ENCODE measurements at regions not wholly inside any gene's neighbourhood (a gene's known extent, or its start where the extent isn't known, plus 50 kb on each side); places are given as distances from the start of the nearest gene placed in this dataset.

- Histone ChIP-seq H3K4me1 (ENCODE audit: insufficient read depth, insufficient read length) (no peaks in the 10 kb centered on the region), H3K9me3 (ENCODE audit: insufficient read depth, low read length) (peaks cover 21% of the 10 kb centered on the region; the same call in 1 of the 2 replicates), H3K9ac (ENCODE audit: insufficient read length, low read depth) (no peak overlapping the region), H3K36me3 (ENCODE audit: insufficient read depth, insufficient read length, low read length) (no peaks in the 10 kb centered on the region), H3K27me3 (ENCODE audit: insufficient read depth, insufficient read length) (no peaks in the 10 kb centered on the region), H3K4me3 (ENCODE audit: insufficient read length, low read depth) (no peak overlapping the region)
- no peak for TF ChIP-seq YY1 (IDR thresholded peaks at IDR 0.05; ENCODE audit: insufficient read depth, insufficient read length)
- no peak for TF ChIP-seq SUZ12 (IDR thresholded peaks at IDR 0.05; ENCODE audit: extremely low read depth, insufficient read depth, insufficient read length)
- TF ChIP-seq ZNF274 (IDR thresholded peaks at IDR 0.05; ENCODE audit: low read depth, low read length), result no peak
- no peak for DNase-seq (ENCODE audit: low read depth, low spot score)
Measured at GRCh38 chr1:38376577-38376976, 330.0 kb upstream of the POU3F1 start.

- Histone ChIP-seq H3K9ac (ENCODE audit: insufficient read length, low read depth) (no peak overlapping the region), H3K36me3 (ENCODE audit: insufficient read depth, insufficient read length, low read length) (no peaks in the 10 kb centered on the region), H3K4me3 (ENCODE audit: insufficient read length, low read depth) (no peak overlapping the region), H3K4me1 (ENCODE audit: insufficient read depth, insufficient read length) (no peaks in the 10 kb centered on the region), H3K9me3 (ENCODE audit: insufficient read depth, low read length) (peaks cover 21% of the 10 kb centered on the region; the same call in 1 of the 2 replicates), H3K27me3 (ENCODE audit: insufficient read depth, insufficient read length) (no peaks in the 10 kb centered on the region)
- no peak for DNase-seq (ENCODE audit: low read depth, low spot score)
- TF ChIP-seq ZNF274 (IDR thresholded peaks at IDR 0.05; ENCODE audit: low read depth, low read length) (no peak), SUZ12 (IDR thresholded peaks at IDR 0.05; ENCODE audit: extremely low read depth, insufficient read depth, insufficient read length) (no peak), YY1 (IDR thresholded peaks at IDR 0.05; ENCODE audit: insufficient read depth, insufficient read length) (no peak)
Measured at GRCh38 chr1:38375035-38375434, 328.4 kb upstream of the POU3F1 start.

DNA sequence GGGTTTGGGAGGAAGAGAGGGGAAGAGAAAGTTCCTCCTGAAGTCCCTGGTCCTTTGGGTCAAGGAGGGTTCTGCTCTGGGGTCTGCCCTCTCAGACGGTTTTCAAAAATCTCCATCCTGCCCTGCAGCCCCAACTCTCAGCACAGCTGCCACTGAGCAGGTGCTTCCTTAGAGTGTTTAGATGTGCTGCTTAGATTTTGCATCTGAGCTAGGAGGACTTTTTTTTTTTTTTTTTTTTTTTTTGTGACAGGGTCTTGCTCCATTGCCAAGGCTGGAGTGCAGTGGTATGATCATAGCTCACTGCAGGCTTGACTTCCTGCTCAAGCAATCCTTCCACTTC is 324.9 kb upstream of the POU3F1 start:
- H3K9ac ChIP-seq (ENCODE audit: insufficient read length, low read depth), result no peak overlapping the region
- TF ChIP-seq YY1 (IDR thresholded peaks at IDR 0.05; ENCODE audit: insufficient read depth, insufficient read length) (no peak), SUZ12 (IDR thresholded peaks at IDR 0.05; ENCODE audit: extremely low read depth, insufficient read depth, insufficient read length) (no peak), ZNF274 (IDR thresholded peaks at IDR 0.05; ENCODE audit: low read depth, low read length) (no peak)
- DNase-seq (ENCODE audit: low read depth, low spot score), result no peak
- peaks cover 21% of the 10 kb centered on the region; the same call in 1 of the 2 replicates for H3K9me3 ChIP-seq (ENCODE audit: insufficient read depth, low read length)
- H3K36me3 ChIP-seq (ENCODE audit: insufficient read depth, insufficient read length, low read length), result no peaks in the 10 kb centered on the region
- H3K4me3 ChIP-seq (ENCODE audit: insufficient read length, low read depth), result no peak overlapping the region
- H3K4me1 ChIP-seq (ENCODE audit: insufficient read depth, insufficient read length), result no peaks in the 10 kb centered on the region
- H3K27me3 ChIP-seq (ENCODE audit: insufficient read depth, insufficient read length), result no peaks in the 10 kb centered on the region

DNA sequence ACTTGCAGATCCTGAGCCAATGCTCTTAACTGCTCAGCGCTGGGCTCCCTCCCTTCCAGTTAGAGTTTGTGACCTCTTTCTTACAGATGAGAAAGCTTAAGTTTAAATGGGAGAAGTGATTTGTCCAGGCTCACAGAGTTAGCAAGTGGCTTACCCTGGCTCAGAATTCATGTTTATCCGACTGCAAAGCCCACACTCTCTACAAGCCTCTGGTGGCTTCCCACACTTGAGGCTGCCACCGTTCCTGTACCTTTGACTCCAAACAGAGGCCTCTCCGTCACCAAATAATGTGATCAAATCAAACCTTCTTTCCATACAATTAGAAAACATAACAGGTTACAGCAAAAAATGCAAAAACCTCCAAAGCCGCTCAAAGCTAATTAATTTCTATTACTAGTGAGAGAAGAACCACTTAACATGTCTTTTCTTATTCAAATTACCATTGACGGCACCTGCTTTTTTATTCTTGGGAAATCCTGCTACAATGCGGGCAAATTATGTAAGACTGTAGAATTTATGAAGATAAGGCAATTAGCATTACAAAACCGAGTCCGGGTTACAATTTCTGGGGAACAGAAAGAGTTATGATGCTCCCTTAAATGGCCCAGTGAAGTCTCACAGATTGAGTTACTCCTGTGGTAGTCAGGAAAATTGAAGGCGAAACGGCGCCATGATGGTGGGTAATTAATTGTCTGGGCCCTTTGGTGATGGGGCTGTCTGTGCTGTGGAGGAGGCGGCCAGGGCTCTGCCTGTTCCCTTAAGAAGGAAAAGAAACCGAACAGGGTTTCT is 324.3 kb upstream of the POU3F1 start:
- no peak for DNase-seq (ENCODE audit: low read depth, low spot score)
- peaks cover 21% of the 10 kb centered on the region; the same call in 1 of the 2 replicates for H3K9me3 ChIP-seq (ENCODE audit: insufficient read depth, low read length)
- TF ChIP-seq ZNF274 (IDR thresholded peaks at IDR 0.05; ENCODE audit: low read depth, low read length) (no peak), SUZ12 (IDR thresholded peaks at IDR 0.05; ENCODE audit: extremely low read depth, insufficient read depth, insufficient read length) (no peak), YY1 (IDR thresholded peaks at IDR 0.05; ENCODE audit: insufficient read depth, insufficient read length) (no peak)
- no peaks in the 10 kb centered on the region for H3K27me3 ChIP-seq (ENCODE audit: insufficient read depth, insufficient read length)
- no peak overlapping the region for H3K9ac ChIP-seq (ENCODE audit: insufficient read length, low read depth)
- H3K36me3 ChIP-seq (ENCODE audit: insufficient read depth, insufficient read length, low read length), result no peaks in the 10 kb centered on the region
- H3K4me3 ChIP-seq (ENCODE audit: insufficient read length, low read depth), result no peak overlapping the region
- no peaks in the 10 kb centered on the region for H3K4me1 ChIP-seq (ENCODE audit: insufficient read depth, insufficient read length)

- DNase-seq (ENCODE audit: low read depth, low spot score), result no peak
- Histone ChIP-seq H3K9ac (ENCODE audit: insufficient read length, low read depth) (no peak overlapping the region), H3K4me3 (ENCODE audit: insufficient read length, low read depth) (no peak overlapping the region), H3K9me3 (ENCODE audit: insufficient read depth, low read length) (no peaks in the 10 kb centered on the region), H3K27me3 (ENCODE audit: insufficient read depth, insufficient read length) (no peaks in the 10 kb centered on the region), H3K4me1 (ENCODE audit: insufficient read depth, insufficient read length) (peaks cover 2% of the 10 kb centered on the region), H3K36me3 (ENCODE audit: insufficient read depth, insufficient read length, low read length) (no peaks in the 10 kb centered on the region)
- TF ChIP-seq YY1 (IDR thresholded peaks at IDR 0.05; ENCODE audit: insufficient read depth, insufficient read length), result no peak
- TF ChIP-seq SUZ12 (IDR thresholded peaks at IDR 0.05; ENCODE audit: extremely low read depth, insufficient read depth, insufficient read length), result no peak
- no peak for TF ChIP-seq ZNF274 (IDR thresholded peaks at IDR 0.05; ENCODE audit: low read depth, low read length)
Measured at GRCh38 chr1:38365242-38365641, 318.6 kb upstream of the POU3F1 start.

DNA sequence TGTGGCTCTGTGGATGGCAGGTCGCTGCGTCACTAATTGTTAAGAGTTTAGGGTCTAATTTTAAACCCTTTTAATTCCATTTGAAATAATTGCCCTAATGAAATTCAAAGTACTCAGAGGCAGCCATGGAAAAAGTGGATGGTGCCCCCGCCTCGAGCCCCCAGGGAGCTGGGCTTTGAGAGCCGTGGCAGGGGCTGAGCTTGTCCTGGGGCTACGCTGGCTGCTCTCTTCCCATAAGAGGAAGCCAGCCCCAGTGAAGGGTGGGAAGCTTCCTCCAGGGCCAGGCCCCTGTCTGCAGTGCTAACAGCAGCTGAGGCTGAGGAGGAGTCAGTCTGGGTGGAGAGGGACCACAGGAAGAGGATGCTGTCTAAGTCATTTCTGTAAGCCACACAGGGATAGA is 315.0 kb upstream of the POU3F1 start:
- TF ChIP-seq SUZ12 (IDR thresholded peaks at IDR 0.05; ENCODE audit: extremely low read depth, insufficient read depth, insufficient read length) (no peak), YY1 (IDR thresholded peaks at IDR 0.05; ENCODE audit: insufficient read depth, insufficient read length) (no peak), ZNF274 (IDR thresholded peaks at IDR 0.05; ENCODE audit: low read depth, low read length) (no peak)
- DNase-seq (ENCODE audit: low read depth, low spot score), result no peak
- Histone ChIP-seq H3K9ac (ENCODE audit: insufficient read length, low read depth) (no peak overlapping the region), H3K27me3 (ENCODE audit: insufficient read depth, insufficient read length) (no peaks in the 10 kb centered on the region), H3K4me3 (ENCODE audit: insufficient read length, low read depth) (no peak overlapping the region), H3K36me3 (ENCODE audit: insufficient read depth, insufficient read length, low read length) (no peaks in the 10 kb centered on the region), H3K4me1 (ENCODE audit: insufficient read depth, insufficient read length) (peaks cover 2% of the 10 kb centered on the region), H3K9me3 (ENCODE audit: insufficient read depth, low read length) (0 out of 2 replicates have a peak, but pooled peaks cover 3% of the 10 kb centered on the region)

DNA sequence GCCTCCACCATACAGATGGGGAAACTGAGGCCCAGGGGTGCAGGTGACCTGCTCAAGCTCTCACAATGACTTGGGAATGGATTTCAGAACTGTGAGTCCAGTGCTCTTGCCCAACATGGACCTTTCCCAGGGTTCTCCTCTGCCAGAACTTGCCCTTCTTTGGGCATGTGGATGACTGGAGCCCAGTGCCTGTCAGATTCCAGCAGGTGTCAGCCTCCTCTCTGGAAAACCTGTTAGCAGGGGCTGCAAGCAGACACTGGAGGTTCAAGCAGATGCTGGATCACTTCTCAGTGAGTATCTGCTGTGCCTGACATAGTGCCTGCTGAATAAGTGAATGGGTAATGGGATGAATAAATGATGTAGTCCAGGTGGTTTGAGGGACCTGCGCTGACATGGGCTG is 314.2 kb upstream of the POU3F1 start:
- no peaks in the 10 kb centered on the region for H3K36me3 ChIP-seq (ENCODE audit: insufficient read depth, insufficient read length, low read length)
- H3K4me3 ChIP-seq (ENCODE audit: insufficient read length, low read depth), result no peak overlapping the region
- H3K4me1 ChIP-seq (ENCODE audit: insufficient read depth, insufficient read length), result peaks cover 2% of the 10 kb centered on the region
- no peak for TF ChIP-seq SUZ12 (IDR thresholded peaks at IDR 0.05; ENCODE audit: extremely low read depth, insufficient read depth, insufficient read length)
- TF ChIP-seq YY1 (IDR thresholded peaks at IDR 0.05; ENCODE audit: insufficient read depth, insufficient read length), result no peak
- no peak for TF ChIP-seq ZNF274 (IDR thresholded peaks at IDR 0.05; ENCODE audit: low read depth, low read length)
- no peak for DNase-seq (ENCODE audit: low read depth, low spot score)
- H3K27me3 ChIP-seq (ENCODE audit: insufficient read depth, insufficient read length), result no peaks in the 10 kb centered on the region
- H3K9ac ChIP-seq (ENCODE audit: insufficient read length, low read depth), result no peak overlapping the region
- 0 out of 2 replicates have a peak, but pooled peaks cover 3% of the 10 kb centered on the region for H3K9me3 ChIP-seq (ENCODE audit: insufficient read depth, low read length)
